HT1080 (cell line): ENCODE measurements at regions not wholly inside any gene's neighbourhood (a gene's known extent, or its start where the extent isn't known, plus 50 kb on each side); places are given as distances from the start of the nearest gene placed in this dataset.

Experiments used
- DNase-seq: peaks from one replicate; pipeline ENCODE4 v3.0.0-alpha.2; 2015; ENCODE audit warnings: low read depth

DNA sequence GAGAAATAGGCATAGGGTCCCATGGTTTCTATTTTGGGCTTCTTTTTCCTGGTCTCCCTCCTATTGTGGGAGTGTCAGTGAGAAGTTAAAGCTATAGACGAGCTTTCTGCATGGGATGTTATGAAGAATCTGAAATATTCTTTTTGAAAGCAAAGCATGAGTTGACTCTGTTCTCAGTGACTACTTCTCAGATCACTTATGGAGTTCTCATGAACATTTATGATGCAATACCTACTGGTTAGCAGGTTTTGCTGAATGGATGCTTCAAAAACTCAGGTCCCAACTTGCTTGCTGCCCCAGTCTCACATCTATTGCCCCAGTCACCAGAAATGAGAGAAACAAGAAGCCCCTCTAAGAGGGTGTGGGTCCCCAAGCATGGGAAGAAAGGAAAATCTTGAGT lies 365.0 kb downstream of the HRH4 start:
- no peak for DNase-seq

DNA sequence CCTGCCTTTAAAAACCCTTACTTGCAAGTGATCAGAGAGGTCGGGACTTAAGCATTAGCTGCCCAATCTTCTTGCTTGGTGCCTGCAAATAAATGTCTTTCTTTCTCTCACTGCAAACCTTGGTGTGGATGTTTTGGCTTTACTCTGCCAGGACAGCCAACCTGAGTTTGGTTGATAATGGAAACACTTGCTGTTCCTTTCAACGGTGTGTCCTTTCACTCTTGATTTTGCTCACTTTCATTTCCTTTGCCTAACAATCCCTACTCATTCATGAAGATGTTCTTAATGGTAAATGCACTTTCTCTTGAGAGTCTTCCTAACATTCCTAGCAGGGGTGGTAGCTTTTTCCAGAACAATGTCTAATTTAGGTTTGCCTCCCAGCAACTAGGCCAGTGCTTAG lies 366.2 kb downstream of the HRH4 start:
- DNase-seq = no peak

DNA sequence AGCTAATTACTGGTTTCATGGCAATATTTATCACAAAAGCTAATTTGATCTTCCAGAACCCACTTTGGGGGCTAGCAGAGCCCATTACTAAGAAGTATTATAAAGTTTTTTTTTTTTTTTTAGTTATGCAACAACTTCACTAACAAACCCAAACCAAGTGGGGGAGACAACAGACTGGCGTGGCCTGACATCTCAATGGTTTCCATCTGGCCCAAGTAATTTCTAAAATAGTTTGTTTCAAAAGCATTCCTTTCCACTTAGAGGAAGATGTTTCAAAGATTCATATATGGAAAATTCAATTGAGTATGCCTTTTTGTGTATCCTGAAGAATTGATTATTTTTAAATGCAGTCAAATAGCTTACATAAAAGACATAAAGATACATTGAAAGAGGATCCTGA lies 367.1 kb downstream of the HRH4 start:
- DNase-seq = no peak

DNA sequence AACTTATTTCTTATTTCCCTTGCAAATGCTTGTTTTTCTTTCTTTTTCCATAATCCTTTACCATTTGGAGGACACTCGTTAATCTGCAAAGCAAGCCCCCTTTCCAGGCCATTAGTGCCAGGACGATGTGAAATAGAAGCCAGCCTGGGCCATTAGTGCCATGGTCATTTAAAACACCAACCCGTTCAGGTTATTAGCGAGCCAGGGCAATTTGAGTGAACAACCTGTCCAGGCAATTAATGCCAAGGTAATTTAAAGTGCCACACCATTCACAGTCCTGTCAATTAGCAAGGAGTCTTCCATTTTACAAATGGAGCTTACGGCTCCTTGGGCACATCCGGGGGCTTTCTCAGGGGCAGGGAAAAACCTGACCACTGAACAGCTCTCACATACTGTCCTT lies 370.6 kb downstream of the HRH4 start:
- no peak for DNase-seq

DNA sequence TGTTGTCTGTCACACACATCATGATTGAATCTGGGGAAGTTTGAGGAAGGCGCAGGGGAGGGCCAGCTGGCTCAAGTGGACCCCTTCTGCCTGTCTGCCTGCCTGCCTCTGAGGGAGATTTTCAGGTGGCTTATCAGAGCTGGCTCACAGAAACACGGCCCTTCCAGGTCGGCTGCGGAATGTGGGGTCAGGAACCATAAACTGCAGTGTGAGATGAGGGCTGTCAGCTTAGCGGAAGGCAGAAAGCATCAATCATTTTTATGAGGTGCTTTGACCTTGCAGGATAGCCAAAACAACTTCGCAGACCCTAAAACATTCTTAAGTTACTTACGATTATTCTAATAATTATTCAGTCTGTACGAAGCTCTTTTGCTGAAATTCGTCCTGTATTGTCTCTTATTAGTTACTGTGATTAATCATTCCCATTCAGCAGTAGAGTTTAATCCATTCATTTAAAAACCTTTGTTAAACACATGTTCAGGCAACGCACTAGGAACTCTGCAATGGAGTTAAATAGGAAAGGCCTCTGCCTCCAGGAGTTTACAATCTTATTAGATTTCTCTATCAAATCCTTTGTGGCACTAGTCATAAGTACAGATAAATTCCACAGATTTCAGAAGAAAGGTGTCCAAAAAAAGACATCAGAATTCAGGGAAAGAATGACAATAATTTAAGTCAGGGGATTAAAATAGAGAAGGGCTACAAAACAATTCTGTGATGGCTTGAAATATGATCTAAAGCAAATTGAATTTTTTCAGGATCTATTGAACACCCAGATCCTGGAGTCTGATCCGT lies 371.6 kb downstream of the HRH4 start:
- DNase-seq = no peak

DNA sequence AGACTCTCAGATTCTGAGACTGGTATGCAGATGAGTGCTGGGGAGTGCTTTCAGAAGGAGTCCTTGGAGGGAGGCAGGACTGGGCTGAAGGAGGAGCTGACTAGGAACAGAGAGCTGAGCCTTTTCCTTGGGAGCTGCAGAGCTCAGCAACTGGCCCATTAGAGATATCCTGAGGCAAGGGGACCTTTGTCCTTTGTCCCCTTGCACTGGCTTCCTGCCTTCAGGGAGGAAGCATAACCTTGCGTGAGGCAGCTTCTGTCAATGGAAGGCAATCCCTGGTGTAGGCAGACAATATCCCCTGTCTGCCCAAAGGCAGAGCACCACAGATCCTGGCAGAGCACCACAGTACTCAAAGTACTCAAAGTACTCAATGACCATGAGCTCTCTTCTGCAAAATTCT lies 375.3 kb downstream of the HRH4 start:
- DNase-seq = no peak

DNA sequence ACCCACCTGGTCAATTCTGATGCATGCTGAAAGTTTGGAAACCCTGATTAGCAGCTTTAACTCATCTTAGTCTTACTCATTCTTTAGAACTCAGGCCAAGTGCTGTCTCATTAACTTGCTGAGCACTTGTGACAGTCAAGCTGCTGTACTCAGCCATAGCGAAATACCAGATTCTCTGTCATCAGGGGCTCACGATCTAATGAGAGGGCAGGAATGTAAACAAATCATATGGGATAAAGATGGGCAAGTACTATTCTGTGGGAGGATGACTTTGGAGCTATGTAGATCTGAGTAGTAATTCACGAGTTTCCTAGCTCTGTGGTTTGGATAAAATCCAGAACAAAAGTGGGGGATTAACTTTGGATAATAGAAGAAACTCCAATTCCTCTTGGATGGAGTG lies 376.6 kb downstream of the HRH4 start:
- peak; percentile 29 for DNase-seq

DNA sequence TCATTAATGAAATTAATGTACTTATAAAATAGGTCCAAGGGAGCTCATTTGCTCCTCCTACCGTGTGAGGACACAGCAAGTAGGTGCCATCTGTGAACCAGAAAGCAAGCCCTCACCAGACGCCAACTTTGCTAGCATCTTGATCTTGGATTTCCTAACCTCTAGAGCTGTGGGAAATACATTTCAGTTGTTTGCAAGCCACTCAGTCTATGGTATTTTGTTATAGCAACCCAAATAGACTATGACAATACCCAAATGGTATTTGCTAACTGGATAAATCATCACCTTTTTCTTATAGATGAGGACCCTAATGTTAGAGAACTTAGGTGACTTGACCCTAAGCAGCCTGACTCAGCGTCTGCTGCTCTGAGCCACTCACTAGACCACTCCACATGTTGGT lies 379.6 kb downstream of the HRH4 start:
- peak; percentile 3 for DNase-seq

DNA sequence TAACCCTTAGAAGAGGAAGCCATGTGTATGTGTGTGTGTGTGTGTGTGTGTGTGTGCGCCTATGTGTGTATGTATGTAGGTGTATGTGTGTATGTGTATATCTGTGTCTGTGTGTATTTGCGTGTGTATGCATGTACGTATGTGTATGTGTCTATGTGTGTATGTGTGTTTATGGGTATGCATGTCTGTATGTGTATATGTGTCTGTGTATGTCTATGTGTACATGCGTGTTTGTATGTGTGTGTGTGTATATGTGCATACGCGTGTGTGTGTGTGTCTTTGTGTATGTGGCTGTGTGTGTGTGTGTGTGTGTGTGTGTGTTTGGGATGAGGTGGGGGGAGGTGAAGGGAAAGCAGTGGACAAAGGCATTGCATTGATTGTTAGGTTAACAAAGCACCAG lies 380.2 kb downstream of the HRH4 start:
- DNase-seq = no peak

DNA sequence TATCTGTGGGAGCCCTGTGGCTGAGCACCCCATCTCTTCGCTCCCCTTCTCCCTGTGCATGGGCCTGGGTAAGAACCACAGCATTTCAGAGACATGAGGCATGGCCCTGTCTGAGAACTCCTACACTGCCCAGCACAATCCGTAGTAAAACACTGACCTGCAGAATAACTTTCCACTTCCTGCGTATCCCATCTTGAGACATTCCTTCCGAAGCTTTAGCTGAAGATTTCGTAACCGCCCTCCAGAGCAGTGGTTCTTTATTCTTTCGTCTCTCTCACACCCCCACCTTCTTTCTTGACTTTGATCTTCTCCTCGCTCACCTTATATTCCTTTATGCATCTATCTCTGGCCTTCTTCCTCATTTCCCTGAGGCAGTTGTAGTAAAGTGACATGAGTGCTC lies 381.1 kb downstream of the HRH4 start:
- no peak for DNase-seq

DNA sequence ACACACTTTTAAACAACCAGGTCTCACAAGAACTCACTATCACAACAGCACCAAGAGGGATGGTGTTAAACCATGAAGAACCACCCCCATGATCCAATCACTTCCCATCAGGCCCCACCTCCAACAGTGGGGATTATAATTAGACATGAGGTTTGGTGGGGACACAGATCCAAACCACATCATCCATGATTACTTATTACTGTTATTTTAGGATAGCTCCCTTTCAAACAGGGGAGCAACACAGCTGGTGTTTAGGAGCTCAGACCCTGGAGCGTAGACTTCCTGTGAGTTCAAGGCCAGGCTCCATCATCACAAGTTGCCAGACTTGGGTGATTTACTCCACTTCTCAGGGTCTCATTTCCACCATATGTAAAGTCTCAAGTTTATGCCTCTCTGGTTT lies 382.7 kb downstream of the HRH4 start:
- no peak for DNase-seq

DNA sequence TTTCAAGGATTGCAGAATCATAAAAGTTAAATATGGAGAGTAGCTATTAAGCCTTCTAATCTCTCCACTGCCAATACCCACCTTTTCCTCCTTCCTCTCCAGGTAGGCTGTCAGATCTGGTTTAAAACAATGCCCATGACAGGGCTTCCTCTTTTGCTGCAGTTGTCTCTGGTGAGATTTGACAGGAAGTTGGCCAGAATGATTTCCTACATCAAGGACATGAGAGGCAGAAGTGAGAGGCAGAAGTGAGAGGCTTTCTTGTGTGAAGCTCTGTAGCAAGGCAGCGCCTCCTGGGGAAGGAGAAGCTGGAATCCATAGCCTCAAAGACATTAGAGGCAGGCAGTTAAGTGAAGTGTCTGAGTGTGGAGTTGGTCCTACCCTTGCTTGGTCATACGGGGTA lies 385.7 kb downstream of the HRH4 start:
- no peak for DNase-seq

DNA sequence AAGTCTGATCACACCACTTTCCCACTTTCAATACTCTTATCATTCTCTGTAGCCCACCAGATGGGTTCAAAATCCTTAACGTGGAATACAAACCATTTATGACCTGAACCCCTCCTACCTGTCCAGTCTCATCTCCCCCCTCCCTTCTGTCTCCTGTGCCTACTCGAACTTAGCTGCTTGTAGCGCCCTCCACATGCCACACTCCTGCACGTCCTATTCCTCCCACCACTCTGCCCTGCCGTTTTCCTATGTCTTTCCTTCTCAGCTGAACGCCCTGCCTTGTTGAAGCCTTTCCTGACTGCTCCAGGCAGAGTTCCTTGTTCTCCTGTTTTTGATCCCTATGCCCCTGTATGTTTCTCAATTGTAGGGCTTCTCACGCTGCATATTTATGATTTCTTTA lies 390.1 kb downstream of the HRH4 start:
- DNase-seq = no peak

DNA sequence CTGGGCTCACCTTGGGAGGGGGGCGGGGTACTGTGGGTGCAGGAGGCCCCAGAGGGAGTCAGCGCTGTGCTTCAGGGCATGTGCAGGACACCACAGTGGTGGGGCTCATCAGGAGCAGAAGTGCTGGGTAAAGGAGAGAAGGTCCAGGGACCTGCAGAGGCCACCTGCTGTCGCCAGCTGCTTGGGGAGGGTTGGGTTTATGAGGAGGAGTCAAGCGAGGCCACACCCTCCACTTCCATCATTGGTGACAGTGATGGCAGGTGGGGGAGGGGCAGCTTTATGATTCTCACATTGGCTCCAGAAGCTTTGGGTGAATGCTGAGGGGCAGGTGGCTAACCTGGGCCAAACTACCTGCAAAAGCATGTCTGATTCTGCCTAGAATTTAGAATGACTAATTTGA lies 392.6 kb downstream of the HRH4 start:
- DNase-seq = no peak

DNA sequence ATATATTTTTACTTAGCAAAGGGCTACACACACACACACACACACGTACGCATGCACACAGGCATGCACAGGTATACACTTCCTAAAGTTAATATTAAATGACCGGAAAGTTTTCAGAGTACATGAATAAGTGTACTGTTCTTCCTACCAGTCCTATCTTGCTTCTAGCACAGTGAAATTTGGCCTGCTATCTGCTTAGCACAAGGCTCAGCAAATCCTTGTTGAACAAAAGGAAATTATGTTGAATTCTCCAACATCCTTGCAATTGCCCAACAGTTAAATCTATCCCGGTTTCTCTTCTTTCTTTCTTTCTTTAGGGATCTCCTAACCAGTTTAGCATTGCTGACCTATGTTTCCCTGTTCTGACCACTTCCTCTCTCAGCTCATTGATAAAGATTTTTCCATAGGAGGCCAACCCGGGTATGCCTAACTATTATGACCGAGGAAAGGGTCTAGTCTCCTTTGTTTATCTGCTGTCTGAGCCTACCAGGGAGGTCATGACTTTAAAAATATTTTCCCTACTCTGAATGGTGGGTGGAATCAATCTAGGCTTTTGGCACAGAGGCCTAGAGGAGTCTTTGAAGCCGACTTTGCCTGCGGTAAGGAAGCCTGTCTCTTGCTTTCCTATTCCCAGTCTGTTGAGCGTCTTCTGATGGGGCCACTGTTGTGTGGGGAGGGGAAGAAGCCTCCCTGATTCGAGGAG lies 400.7 kb downstream of the HRH4 start:
- DNase-seq = no peak

DNA sequence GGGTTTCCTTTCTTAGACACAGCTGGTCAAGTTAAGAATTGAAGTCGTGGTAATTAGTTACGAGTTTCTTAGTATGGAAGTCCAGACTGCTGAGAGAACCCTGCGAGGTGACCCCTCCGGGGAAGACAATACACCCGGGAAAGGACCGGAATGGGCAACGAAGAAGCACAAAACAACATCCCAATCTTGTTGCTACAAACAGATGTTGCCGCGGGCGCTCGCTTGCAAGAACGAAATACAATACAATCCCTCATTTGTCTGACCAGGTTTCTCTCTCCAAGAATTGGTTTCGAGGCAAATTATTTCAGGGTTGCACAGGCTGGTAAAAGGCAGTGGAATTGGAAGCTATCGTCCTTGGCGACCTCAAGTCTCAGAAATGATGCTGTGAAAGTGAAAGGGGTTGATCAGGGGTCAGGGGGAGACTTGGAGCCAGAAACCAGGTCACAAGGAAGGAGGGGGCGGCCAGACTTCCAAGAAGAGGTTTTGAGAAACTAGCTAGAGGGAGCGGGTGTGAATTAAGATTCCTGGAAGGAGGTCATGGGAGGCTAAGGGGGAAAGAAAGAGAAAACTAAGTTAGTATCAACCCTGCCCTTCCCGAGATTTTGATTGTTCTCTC lies 401.9 kb downstream of the HRH4 start:
- no peak for DNase-seq

DNA sequence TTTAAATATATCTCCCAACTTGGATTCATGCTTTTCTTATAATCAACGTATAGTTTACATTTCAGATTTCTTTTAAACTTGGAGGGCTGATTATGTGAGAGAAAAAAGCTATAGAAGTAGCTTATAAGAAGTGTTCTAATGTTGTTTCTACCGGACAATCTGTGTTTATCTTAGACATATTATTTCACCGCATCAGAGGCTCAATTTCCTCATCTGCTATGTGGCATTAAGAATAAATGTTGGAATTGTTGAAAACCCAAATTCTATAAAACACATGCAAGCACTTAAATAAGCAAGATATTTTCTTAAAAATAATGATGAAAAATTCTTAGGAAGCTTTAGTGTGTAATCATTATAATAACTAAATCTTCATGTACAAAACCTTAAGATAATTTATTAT lies 407.9 kb downstream of the HRH4 start:
- DNase-seq = no peak

DNA sequence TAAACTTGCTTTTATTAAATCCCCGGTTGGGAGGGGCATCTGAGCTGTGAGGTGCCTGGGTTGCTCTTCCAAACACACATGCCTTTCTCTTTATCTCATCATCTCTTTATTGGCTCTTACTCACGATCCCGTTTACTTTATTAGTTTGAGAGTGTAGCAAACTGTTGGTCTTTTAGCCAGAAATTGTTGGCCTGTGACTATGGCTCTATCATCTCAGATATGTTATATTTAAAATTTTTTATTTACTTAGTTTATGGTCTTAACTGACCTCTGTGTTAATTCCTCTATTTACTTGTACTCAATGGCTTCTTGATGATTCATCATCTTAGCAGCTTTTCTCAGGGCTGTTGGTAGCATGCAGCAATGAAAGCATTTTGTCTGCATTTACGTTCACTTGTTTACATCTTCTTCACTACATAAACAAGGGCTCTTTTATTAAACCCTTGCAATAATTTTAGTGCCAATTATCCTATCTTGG lies 408.4 kb downstream of the HRH4 start:
- no peak for DNase-seq

DNA sequence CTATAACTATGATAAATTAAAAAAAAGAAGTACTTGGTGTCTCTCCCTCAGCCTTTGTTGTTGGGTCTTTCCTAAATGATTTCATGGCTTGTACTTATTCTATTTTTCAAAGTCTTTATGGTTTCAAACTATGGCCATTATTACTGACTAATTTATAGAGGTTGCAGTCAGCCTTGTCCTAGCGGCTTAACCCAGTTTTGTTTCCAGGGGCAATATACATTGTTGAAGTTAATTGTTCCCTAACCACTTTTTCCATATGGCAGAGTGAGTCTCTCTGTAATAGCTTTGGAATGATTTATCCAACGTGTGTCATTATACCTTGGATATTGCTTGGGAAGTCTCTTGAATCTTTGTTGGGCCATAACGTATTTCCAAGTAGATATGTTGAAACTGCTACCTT lies 408.8 kb downstream of the HRH4 start:
- DNase-seq = no peak

DNA sequence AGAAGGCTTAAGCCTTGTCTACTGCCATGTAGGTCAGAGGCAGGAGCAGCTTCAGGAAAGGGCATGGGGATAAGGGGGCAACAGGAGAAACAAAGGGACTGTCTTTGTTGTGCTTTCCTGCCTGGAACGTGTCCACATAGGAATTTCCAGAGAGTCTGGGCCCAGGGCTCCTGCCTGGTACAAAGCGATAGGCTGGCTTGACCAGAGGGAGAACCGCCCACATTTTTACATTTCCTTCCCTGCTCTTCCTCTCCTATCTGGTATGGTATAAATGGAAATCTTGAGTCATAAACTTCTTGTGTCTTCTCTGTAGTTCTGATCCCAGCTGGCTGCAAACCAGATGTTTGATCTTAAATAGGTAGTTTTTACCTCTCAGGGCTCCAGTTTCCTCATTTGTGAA lies 414.8 kb downstream of the HRH4 start:
- DNase-seq = no peak

DNA sequence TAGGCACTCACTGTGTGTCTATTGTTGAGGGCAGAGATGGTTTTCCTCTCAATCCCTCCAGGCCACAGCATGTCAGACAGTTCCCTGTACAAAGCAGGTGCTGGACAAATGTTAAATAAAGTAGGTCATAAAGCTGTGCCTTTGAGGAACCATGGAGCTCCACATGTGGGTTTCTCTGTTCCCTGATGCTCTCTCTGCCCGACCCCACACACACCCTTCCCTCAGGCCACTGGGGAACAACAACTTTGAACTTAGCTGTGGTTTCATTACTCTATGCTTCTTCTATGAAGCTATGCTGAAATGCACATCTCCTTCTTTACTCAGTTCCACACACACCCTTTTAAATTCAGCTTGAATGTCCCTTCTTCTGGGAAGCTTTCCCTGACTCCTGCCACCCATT lies 415.3 kb downstream of the HRH4 start:
- no peak for DNase-seq

DNA sequence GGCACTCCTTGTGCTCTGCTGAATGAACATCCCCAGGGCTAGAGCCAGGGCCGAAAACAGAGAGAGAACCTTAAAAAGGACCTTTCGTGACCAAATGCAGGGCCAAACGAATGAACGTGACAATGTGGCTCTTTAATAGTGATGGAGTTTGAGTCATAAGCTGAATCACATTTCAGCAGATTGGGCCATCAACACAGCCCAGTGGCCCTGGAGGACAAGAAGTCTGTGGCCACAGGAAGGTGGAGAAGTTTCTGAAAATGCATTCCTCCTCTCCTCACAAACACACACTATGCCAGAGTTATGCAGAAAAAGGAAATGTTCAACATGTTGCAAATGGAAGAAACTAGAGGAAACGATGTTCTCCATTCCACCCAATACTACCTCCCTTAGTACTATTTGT lies 415.8 kb downstream of the HRH4 start:
- no peak for DNase-seq

DNA sequence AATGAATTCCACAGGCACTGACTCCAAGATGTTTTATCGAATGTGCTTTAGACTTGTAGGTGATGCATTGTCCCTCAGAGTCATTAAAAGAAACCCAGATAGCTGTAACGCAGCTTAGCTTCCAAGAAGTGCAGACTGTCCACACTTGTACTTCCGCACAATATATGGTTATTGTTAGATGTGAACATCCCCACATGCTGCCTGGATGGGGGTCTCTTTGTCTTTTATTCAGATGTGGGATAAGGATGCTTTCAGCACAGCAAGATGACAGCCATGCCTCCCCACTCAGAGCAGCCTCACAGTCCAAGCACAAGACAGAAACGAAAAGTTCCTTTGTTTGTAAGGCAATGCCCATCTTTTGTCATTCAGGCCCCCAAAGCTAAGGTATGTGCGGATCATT lies 416.6 kb downstream of the HRH4 start:
- no peak for DNase-seq
